Breast epithelium (tissue), 4 donors: ENCODE measurements at regions not wholly inside any gene's neighbourhood (a gene's known extent, or its start where the extent isn't known, plus 50 kb on each side); places are given as distances from the start of the nearest gene placed in this dataset.

Experiments used
- DNase-seq, 2 donors: peaks; one replicate each; pipeline ENCODE4 v3.0.0-alpha.2; 2019; ENCODE audit warnings: low spot score in 2 of 2
- H3K27ac ChIP-seq, 2 donors: fragments of 200-600 bp; sonication (generic) in 1 of 2; one replicate each; pipeline ENCODE4 v1.5.1; 2016 to 2019; ENCODE audit warnings: mild to moderate bottlenecking in 1 of 2
- H3K27me3 ChIP-seq, 2 donors: fragments of 200-600 bp; sonication (generic) in 1 of 2; one replicate each; pipeline versions ENCODE4 v1.5.1 to v1.6.0; 2017 to 2019; ENCODE audit warnings: control low read depth in 1 of 2, mild to moderate bottlenecking in 1 of 2
- H3K36me3 ChIP-seq: fragments of 200-600 bp; one replicate; pipeline ENCODE4 v1.5.1; 2019
- H3K4me1 ChIP-seq, 2 donors: fragments of 200-600 bp; sonication (generic); one replicate each; pipeline ENCODE4 v1.5.1; 2016 to 2019; ENCODE audit warnings: control low read depth in 1 of 2
- H3K4me3 ChIP-seq, 3 donors: fragments of 200-600 bp; sonication (generic); 1 replicate in 2 of 3; 2 replicates in 1 of 3; pipeline ENCODE4 v1.5.1; 2016 to 2019; ENCODE audit warnings: mild to moderate bottlenecking in 3 of 3, moderate library complexity in 2 of 3
- H3K9me3 ChIP-seq, 2 donors: fragments of 200-600 bp; sonication (generic) in 1 of 2; one replicate each; pipeline ENCODE4 v1.5.1; 2016 to 2019; ENCODE audit warnings: control low read depth in 1 of 2
- POLR2A ChIP-seq: fragments of 450-650 bp; IDR thresholded peaks from one replicate; pipeline ENCODE4 v1.6.1; 2016; ENCODE audit warnings: antibody characterized with exemption, mild to moderate bottlenecking, moderate library complexity
- POLR2AphosphoS5 ChIP-seq, 3 donors: sonication (generic); formaldehyde crosslinking; IDR thresholded peaks; one replicate each; pipeline ENCODE4 v1.6.1; 2017; ENCODE audit warnings: antibody characterized with exemption in 3 of 3
- intact Hi-C: fragments of 100-400 bp; cut with DNase I; formaldehyde crosslinking; loops from one replicate; pipeline ENCODE4 v1.15.1; 2023; ENCODE audit warnings: low total_unique reads
- TF ChIP-seq, protein P1 (sequence below), 3 donors: fragments of 450-650 bp; IDR thresholded peaks; one replicate each; pipeline ENCODE4 v1.5.1; 2016 to 2017; ENCODE audit warnings: antibody characterized with exemption in 3 of 3, mild to moderate bottlenecking in 3 of 3, moderate library complexity in 3 of 3

DNA sequence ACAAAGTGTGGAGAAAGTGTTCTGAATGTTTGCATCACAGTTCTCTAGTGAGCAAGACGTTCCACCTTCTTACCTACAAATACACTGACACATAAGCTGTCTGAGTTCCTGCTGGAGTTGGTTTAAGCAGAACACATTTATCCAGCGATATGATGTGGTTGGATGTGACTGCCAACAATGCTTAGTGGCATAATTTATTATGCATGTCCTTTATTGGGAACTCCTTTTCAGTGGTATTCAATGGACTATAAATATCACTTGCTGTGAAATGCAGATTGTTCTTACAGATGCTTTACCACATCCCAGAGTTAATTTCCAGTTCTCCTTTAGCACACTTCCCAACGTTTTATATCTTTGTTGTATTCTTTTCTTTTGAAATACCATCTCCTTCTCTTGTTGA lies 222.2 kb downstream of the LURAP1L start:
- Histone ChIP-seq H3K4me1 (no peaks in the 10 kb centered on the region), H3K27ac (no peak overlapping the region), H3K9me3 (no peaks in the 10 kb centered on the region), H3K36me3 (no peaks in the 10 kb centered on the region), H3K27me3 (no peaks in the 10 kb centered on the region), H3K4me3 (no peak overlapping the region)
- TF ChIP-seq POLR2AphosphoS5 (IDR thresholded peaks at IDR 0.05) (no peak), POLR2A (no peak)
- TF ChIP-seq, protein P1, sequence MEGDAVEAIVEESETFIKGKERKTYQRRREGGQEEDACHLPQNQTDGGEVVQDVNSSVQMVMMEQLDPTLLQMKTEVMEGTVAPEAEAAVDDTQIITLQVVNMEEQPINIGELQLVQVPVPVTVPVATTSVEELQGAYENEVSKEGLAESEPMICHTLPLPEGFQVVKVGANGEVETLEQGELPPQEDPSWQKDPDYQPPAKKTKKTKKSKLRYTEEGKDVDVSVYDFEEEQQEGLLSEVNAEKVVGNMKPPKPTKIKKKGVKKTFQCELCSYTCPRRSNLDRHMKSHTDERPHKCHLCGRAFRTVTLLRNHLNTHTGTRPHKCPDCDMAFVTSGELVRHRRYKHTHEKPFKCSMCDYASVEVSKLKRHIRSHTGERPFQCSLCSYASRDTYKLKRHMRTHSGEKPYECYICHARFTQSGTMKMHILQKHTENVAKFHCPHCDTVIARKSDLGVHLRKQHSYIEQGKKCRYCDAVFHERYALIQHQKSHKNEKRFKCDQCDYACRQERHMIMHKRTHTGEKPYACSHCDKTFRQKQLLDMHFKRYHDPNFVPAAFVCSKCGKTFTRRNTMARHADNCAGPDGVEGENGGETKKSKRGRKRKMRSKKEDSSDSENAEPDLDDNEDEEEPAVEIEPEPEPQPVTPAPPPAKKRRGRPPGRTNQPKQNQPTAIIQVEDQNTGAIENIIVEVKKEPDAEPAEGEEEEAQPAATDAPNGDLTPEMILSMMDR (IDR thresholded peaks at IDR 0.05) = no peak
- no peak for DNase-seq
- intact Hi-C loops = no loop called here

DNA sequence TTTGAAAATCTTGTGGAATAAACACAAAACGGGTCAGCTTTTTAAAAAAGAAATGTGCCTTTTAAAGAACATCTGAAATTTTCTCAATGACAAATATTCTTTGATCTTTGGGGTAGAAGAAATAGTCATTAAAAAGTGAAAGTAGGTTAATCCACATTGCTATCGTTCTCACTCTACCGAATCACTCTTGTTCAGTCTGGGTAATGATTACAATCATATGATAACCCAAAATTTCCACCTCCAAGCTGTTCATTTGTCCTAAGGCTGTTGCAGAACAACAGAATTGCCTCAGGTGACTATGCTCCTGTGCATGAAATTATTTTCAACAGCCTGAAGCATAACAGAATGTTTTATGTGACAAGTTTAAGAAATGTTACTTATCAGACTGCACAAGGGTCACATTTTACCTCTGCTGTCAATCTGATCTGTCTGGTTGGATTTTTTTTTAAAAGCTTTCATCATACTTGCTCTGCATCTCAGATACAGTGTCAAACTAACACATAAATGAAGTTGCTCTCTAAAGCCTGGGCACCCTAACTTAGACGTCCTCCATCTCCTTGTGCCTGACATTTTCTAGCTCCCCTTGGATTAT lies 227.3 kb downstream of the LURAP1L start:
- Histone ChIP-seq H3K27ac (no peak overlapping the region), H3K27me3 (no peaks in the 10 kb centered on the region), H3K4me3 (no peak overlapping the region)

DNA sequence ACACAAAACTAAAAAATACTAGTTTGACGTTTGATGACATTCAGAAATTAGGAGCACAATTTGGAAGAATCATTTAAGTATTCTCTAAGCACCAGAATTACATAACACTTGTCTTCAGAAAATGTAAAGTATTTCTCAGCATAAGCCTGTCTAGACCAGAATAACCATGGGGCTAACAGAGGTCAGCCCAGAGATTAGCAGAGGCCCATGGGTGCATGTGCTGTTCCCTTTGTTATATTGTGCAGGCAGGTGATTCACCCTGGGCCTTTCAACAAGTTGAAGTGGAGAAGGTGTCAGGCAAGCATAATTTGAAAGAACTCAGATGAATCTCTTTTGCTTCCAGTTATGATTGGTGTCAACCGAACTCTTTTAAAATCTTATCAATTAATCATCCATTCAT lies 227.9 kb downstream of the LURAP1L start:
- Histone ChIP-seq H3K4me3 (no peak overlapping the region), H3K27me3 (no peaks in the 10 kb centered on the region), H3K36me3 (no peaks in the 10 kb centered on the region), H3K27ac (no peak overlapping the region), H3K4me1 (no peaks in the 10 kb centered on the region), H3K9me3 (no peaks in the 10 kb centered on the region)
- intact Hi-C loops = no loop called here
- DNase-seq = no peak
- TF ChIP-seq, protein P1 (IDR thresholded peaks at IDR 0.05) = no peak
- TF ChIP-seq POLR2A = no peak
- no peak for TF ChIP-seq POLR2AphosphoS5 (IDR thresholded peaks at IDR 0.05)

More for the DNA sequence above, 227.3 kb downstream of the LURAP1L start:
- Histone ChIP-seq H3K36me3 (no peaks in the 10 kb centered on the region), H3K4me1 (no peaks in the 10 kb centered on the region), H3K9me3 (no peaks in the 10 kb centered on the region)
- TF ChIP-seq POLR2AphosphoS5 (IDR thresholded peaks at IDR 0.05) (no peak), POLR2A (no peak)
- TF ChIP-seq, protein P1 (IDR thresholded peaks at IDR 0.05) = no peak
- no peak for DNase-seq
- intact Hi-C loops = no loop called here

DNA sequence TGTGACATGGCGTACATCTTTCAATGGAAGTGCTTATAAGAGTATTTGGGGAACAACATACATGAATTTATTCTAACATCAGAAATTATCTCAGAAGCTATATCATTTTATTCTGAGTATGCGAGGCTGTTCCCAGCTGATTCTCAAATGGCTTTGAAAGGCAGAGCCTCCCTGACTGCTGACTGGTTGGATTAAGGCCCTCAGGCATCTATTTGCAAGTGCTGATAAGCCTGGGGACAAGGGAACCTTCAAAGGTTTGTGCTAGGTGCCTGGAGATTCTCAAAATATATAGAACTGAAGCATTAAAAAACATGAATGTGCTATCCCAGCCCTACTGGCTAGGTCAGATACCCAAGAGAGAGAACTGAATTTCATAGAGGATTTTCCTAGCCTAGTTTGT lies 235.1 kb downstream of the LURAP1L start:
- Histone ChIP-seq H3K4me3 (no peak overlapping the region), H3K27me3 (no peaks in the 10 kb centered on the region), H3K27ac (no peak overlapping the region), H3K9me3 (no peaks in the 10 kb centered on the region), H3K36me3 (no peaks in the 10 kb centered on the region), H3K4me1 (no peaks in the 10 kb centered on the region)
- DNase-seq = no peak
- no peak for TF ChIP-seq POLR2A
- TF ChIP-seq POLR2AphosphoS5 (IDR thresholded peaks at IDR 0.05) = no peak
- TF ChIP-seq, protein P1 (IDR thresholded peaks at IDR 0.05) = no peak
- intact Hi-C loops = no loop called here

DNA sequence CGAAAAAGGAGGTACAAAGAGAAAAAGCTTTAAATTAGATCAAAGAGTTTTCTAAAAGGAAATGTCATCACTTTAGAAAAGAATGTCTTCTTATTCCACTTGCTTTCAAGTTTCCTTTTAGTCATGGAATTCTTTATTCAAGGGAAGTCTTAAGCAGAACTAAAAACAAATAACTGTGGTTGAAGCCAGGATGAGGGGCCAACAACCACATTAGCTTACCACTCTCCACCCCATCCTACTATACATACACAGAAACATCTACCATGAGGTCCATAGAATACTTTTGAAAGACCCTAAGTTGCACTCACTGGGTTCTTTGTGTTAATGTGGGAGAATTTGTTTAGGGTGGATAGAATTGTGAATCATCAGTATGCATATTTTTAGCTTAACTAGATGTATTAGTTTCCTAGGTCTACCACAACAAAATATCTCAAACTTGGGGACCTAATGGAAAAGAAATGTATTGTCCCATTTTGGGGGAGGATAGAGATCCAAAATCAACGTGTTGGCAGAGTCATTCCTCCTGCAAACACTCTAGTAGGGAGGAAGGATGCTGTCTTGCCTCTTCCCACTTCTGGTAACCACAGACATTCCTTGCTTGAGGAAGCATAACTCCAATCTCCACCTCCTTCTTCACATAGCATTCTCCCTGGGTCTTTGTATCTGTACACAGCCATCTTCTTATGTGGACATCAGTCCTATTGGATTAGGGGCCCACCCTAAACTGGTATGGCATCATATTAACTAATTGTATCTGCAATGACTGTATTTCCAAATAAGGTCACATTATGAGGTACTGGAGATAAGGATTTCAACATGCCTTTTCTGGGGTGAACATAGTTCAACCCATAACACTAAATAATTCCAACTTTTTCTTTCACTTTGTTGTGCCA lies 239.4 kb downstream of the LURAP1L start:
- no peak for DNase-seq
- H3K9me3 ChIP-seq = no peaks in the 10 kb centered on the region
- H3K4me3 ChIP-seq = no peak overlapping the region
- intact Hi-C loops = no loop called here
- TF ChIP-seq POLR2AphosphoS5 (IDR thresholded peaks at IDR 0.05) (no peak), POLR2A (no peak)
- TF ChIP-seq, protein P1 (IDR thresholded peaks at IDR 0.05) = no peak
- H3K4me1 ChIP-seq = no peaks in the 10 kb centered on the region
- no peaks in the 10 kb centered on the region for H3K36me3 ChIP-seq
- H3K27ac ChIP-seq = no peak overlapping the region
- no peaks in the 10 kb centered on the region for H3K27me3 ChIP-seq
